Adrenal gland (tissue), 9 donors: ENCODE measurements at regions not wholly inside any gene's neighbourhood (a gene's known extent, or its start where the extent isn't known, plus 50 kb on each side); places are given as distances from the start of the nearest gene placed in this dataset.

ENCODE experiments used
- DNase-seq, 7 donors: peaks; one replicate each; pipeline ENCODE4 v3.0.0-alpha.2; 2019 to 2020
- H3K27ac ChIP-seq, 5 donors: fragments of 200-600 bp; sonication (generic) in 4 of 5; 1 replicate in 3 of 5; 2 replicates in 2 of 5; pipeline versions ENCODE4 v1.5.1 to v1.8.0; 2016 to 2020; ENCODE audit warnings: mild to moderate bottlenecking in 1 of 5
- H3K27me3 ChIP-seq: fragments of 200-600 bp; 2 replicates; pipeline ENCODE4 v1.8.0; 2021
- H3K36me3 ChIP-seq, 2 donors: fragments of 200-600 bp; replicated peaks in 1 of 2; 1 replicate in 1 of 2; 2 replicates in 1 of 2; pipeline versions ENCODE4 v1.5.1 to v1.8.0; 2018 to 2022
- H3K4me1 ChIP-seq, 2 donors: fragments of 200-600 bp; replicated peaks in 1 of 2; 1 replicate in 1 of 2; 2 replicates in 1 of 2; pipeline versions ENCODE4 v1.5.1 to v1.8.0; 2018 to 2021
- H3K4me3 ChIP-seq, 4 donors: fragments of 200-600 bp; sonication (generic) in 3 of 4; one replicate each; pipeline ENCODE4 v1.5.1; 2016 to 2018
- H3K9me3 ChIP-seq, 3 donors: fragments of 200-600 bp; sonication (generic) in 1 of 3; replicated peaks in 1 of 3; 1 replicate in 2 of 3; 2 replicates in 1 of 3; pipeline versions ENCODE4 v1.5.1 to v1.8.0; 2016 to 2021
- POLR2A ChIP-seq, 2 donors: fragments of 450-650 bp; IDR thresholded peaks; one replicate each; pipeline ENCODE4 v1.6.1; 2017; ENCODE audit warnings: antibody characterized with exemption in 2 of 2, mild to moderate bottlenecking in 2 of 2, moderate library complexity in 1 of 2
- WGBS, 4 donors: extraction: QIAGEN DNeasy Blood & Tissue Kit in 2 of 4; methylation state at CpG; one replicate each; pipeline versions ENCODE4 v1.1.5 to v1.1.7; 2013 to 2017; 5-methylcytosine and 5-hydroxymethylcytosine counted together
- intact Hi-C, 2 donors: fragments of 100-400 bp; cut with DNase I; formaldehyde crosslinking; loops; one replicate each; pipeline versions ENCODE4 v1.14.1 to v1.15.0; 2022 to 2023
- TF ChIP-seq, protein P1 (sequence below), 6 experiments: fragments of 450-650 bp in 4 of 6; fragments of 200-600 bp in 2 of 6; sonication (generic) in 1 of 6; IDR thresholded peaks; 1 replicate in 5 of 6; 2 replicates in 1 of 6; pipeline versions ENCODE4 v1.5.1 to v1.8.0; 2016 to 2021; ENCODE audit warnings: antibody characterized with exemption in 6 of 6, mild to moderate bottlenecking in 2 of 6, moderate library complexity in 1 of 6
- donor health status: healthy with polysubstance abuse.
- donor health status: Bipolar disorder and iron deficiency.
- donor health status: DM: yes; HTN: yes; CAD: no.
- donor health status: DM: no; HTN: no; CAD: no.
- donor health status: DM: no; HTN: no; CAD: no.

- peak; percentile 17 to 67 (median 34) for DNase-seq
- no peaks in the 10 kb centered on the region for H3K36me3 ChIP-seq
- no peak overlapping the region for H3K4me3 ChIP-seq
- no peak overlapping the region for H3K27ac ChIP-seq
- H3K27me3 ChIP-seq, result no peaks in the 10 kb centered on the region
- intact Hi-C loops, result loop anchor here (5.0 to 10.0 kb wide), 2 partner anchors 396 to 684 kb away; no protein-coding TSS in a partner anchor
- H3K4me1 ChIP-seq, result no peaks in the 10 kb centered on the region
- no peak for TF ChIP-seq POLR2A (IDR thresholded peaks at IDR 0.05)
- TF ChIP-seq, protein P1, sequence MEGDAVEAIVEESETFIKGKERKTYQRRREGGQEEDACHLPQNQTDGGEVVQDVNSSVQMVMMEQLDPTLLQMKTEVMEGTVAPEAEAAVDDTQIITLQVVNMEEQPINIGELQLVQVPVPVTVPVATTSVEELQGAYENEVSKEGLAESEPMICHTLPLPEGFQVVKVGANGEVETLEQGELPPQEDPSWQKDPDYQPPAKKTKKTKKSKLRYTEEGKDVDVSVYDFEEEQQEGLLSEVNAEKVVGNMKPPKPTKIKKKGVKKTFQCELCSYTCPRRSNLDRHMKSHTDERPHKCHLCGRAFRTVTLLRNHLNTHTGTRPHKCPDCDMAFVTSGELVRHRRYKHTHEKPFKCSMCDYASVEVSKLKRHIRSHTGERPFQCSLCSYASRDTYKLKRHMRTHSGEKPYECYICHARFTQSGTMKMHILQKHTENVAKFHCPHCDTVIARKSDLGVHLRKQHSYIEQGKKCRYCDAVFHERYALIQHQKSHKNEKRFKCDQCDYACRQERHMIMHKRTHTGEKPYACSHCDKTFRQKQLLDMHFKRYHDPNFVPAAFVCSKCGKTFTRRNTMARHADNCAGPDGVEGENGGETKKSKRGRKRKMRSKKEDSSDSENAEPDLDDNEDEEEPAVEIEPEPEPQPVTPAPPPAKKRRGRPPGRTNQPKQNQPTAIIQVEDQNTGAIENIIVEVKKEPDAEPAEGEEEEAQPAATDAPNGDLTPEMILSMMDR (IDR thresholded peaks at IDR 0.05), result peak; percentile 11 to 53 (median 40)
- WGBS, 4 donors, result 21 to 37% (median 33%) methylated on average over 3 of the region's 3 CpGs
- H3K9me3 ChIP-seq, result no peaks in the 10 kb centered on the region
These were observed 265.5 kb upstream of the ADAMTSL1 start for GRCh38 chr9:18208166-18209059.

GRCh38 chr9:18215626-18216025 is 258.3 kb upstream of the ADAMTSL1 start:
- TF ChIP-seq POLR2A (IDR thresholded peaks at IDR 0.05), result no peak
- TF ChIP-seq, protein P1 (IDR thresholded peaks at IDR 0.05), result no peak
- WGBS, 4 donors, result 60 to 81% (median 74%) methylated on average over 3 of the region's 3 CpGs
- Histone ChIP-seq H3K4me1 (no peaks in the 10 kb centered on the region), H3K27ac (no peak overlapping the region), H3K4me3 (no peak overlapping the region), H3K36me3 (no peaks in the 10 kb centered on the region), H3K9me3 (no peaks in the 10 kb centered on the region), H3K27me3 (no peaks in the 10 kb centered on the region)
- intact Hi-C loops, result no loop called here
- no peak for DNase-seq

DNA sequence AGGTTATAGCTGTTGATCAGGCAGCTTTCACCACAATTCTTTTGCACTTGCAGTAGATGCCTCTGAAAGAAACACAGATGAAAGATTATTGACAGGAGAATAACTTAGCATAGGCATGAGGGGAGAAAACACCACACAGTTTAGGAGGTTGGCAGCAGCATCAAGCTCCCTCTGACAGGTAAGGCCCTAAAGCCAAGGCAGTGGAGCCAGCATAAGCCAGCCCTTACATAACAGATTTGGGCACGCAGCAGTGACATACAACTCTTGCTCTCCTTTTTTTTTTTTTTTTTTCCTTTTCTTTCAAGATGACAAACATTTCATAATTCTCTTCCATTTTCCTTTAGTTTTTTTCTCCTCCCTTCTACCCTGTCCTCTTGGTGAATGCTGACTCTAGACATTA is 257.6 kb upstream of the ADAMTSL1 start:
- H3K27me3 ChIP-seq, result no peaks in the 10 kb centered on the region
- no peak overlapping the region for H3K27ac ChIP-seq
- intact Hi-C loops, result no loop called here
- 85 to 87% (median 86%) methylated on average over 1 of the region's 1 CpG for WGBS, 4 donors
- H3K4me3 ChIP-seq, result no peak overlapping the region
- H3K4me1 ChIP-seq, result no peaks in the 10 kb centered on the region
- TF ChIP-seq POLR2A (IDR thresholded peaks at IDR 0.05), result no peak
- TF ChIP-seq, protein P1 (IDR thresholded peaks at IDR 0.05), result no peak
- no peaks in the 10 kb centered on the region for H3K9me3 ChIP-seq
- no peak for DNase-seq
- H3K36me3 ChIP-seq, result no peaks in the 10 kb centered on the region

GRCh38 chr9:18228101-18228500 is 245.9 kb upstream of the ADAMTSL1 start:
- intact Hi-C loops, result no loop called here
- H3K4me3 ChIP-seq, result no peak overlapping the region
- no peak overlapping the region for H3K27ac ChIP-seq
- no peaks in the 10 kb centered on the region for H3K9me3 ChIP-seq
- peaks cover 3% of the 10 kb centered on the region for H3K27me3 ChIP-seq
- H3K36me3 ChIP-seq, result no peaks in the 10 kb centered on the region
- no peak for DNase-seq
- no peak for TF ChIP-seq POLR2A (IDR thresholded peaks at IDR 0.05)
- TF ChIP-seq, protein P1 (IDR thresholded peaks at IDR 0.05), result no peak
- H3K4me1 ChIP-seq, result no peaks in the 10 kb centered on the region
- WGBS, 4 donors, result 86 to 93% (median 89%) methylated on average over 3 of the region's 3 CpGs
